ENCODE measurements at regions not wholly inside any gene's neighbourhood (a gene's known extent, or its start where the extent isn't known, plus 50 kb on each side); places are given as distances from the start of the nearest gene placed in this dataset.

- Histone ChIP-seq H3K4me2 (ENCODE audit: low read length) (no peak overlapping the region), H4K20me1 (ENCODE audit: insufficient read depth) (no peaks in the 10 kb centered on the region), H2AFZ (ENCODE audit: low read depth, low read length) (no peak overlapping the region), H3F3A (ENCODE audit: insufficient read depth, low read length, poor library complexity, severe bottlenecking) (no peaks in the 10 kb centered on the region), H3K9ac (ENCODE audit: low read length) (no peak overlapping the region), H3K4me3 (ENCODE audit: low read length) (no peak overlapping the region), H3K9me3 (ENCODE audit: low read length) (no peaks in the 10 kb centered on the region), H3K27me3 (ENCODE audit: insufficient read depth, low read depth, low read length) (no peaks in the 10 kb centered on the region), H3K9me2 (ENCODE audit: insufficient read depth, low read length) (no peaks in the 10 kb centered on the region), H3K36me3 (ENCODE audit: insufficient read depth, low read length) (no peaks in the 10 kb centered on the region), H3K27ac (ENCODE audit: low read length) (no peak overlapping the region), H3K79me2 (replicated peaks; ENCODE audit: insufficient read depth, low read length) (no peaks in the 10 kb centered on the region)
- no peak for TF ChIP-seq REST (IDR thresholded peaks at IDR 0.05; ENCODE audit: borderline replicate concordance)
- no peak for TF ChIP-seq TAF1 (IDR thresholded peaks at IDR 0.05; ENCODE audit: low read depth)
- TF ChIP-seq EZH2 (IDR thresholded peaks at IDR 0.05; ENCODE audit: borderline replicate concordance, insufficient read depth, low read length, poor library complexity, severe bottlenecking) = no peak
- no peak for TF ChIP-seq EP300 (conservative IDR thresholded peaks at IDR 0.05; ENCODE audit: poor library complexity, severe bottlenecking)
- no peak for TF ChIP-seq RAD21 (conservative IDR thresholded peaks at IDR 0.05)
- TF ChIP-seq MXI1 (conservative IDR thresholded peaks at IDR 0.05; ENCODE audit: poor library complexity, severe bottlenecking) = no peak
Measured at GRCh38 chr12:24574538-24574937, 374.4 kb downstream of the BCAT1 start.

- Histone ChIP-seq H3K9me3 (ENCODE audit: low read length) (no peaks in the 10 kb centered on the region), H3F3A (ENCODE audit: insufficient read depth, low read length, poor library complexity, severe bottlenecking) (no peaks in the 10 kb centered on the region), H3K79me2 (replicated peaks; ENCODE audit: insufficient read depth, low read length) (no peaks in the 10 kb centered on the region), H3K9ac (ENCODE audit: low read length) (no peak overlapping the region), H3K36me3 (ENCODE audit: insufficient read depth, low read length) (no peaks in the 10 kb centered on the region), H4K20me1 (ENCODE audit: insufficient read depth) (no peaks in the 10 kb centered on the region), H3K27ac (ENCODE audit: low read length) (no peak overlapping the region), H3K4me2 (ENCODE audit: low read length) (no peak overlapping the region), H3K27me3 (ENCODE audit: insufficient read depth, low read depth, low read length) (no peaks in the 10 kb centered on the region), H3K4me3 (ENCODE audit: low read length) (no peak overlapping the region), H2AFZ (ENCODE audit: low read depth, low read length) (no peak overlapping the region), H3K9me2 (ENCODE audit: insufficient read depth, low read length) (no peaks in the 10 kb centered on the region)
- no peak for TF ChIP-seq EZH2 (IDR thresholded peaks at IDR 0.05; ENCODE audit: borderline replicate concordance, insufficient read depth, low read length, poor library complexity, severe bottlenecking)
Measured at GRCh38 chr12:24573621-24574020, 375.3 kb downstream of the BCAT1 start.

GRCh38 chr12:24565300-24565699 is 383.6 kb downstream of the BCAT1 start:
- Histone ChIP-seq H3K27me3 (ENCODE audit: insufficient read depth, low read depth, low read length) (peaks cover 21% of the 10 kb centered on the region), H2AFZ (ENCODE audit: low read depth, low read length) (no peak overlapping the region), H4K20me1 (ENCODE audit: insufficient read depth) (no peaks in the 10 kb centered on the region), H3K9ac (ENCODE audit: low read length) (no peak overlapping the region), H3K27ac (ENCODE audit: low read length) (no peak overlapping the region), H3K9me2 (ENCODE audit: insufficient read depth, low read length) (no peaks in the 10 kb centered on the region), H3K4me3 (ENCODE audit: low read length) (no peak overlapping the region), H3K79me2 (replicated peaks; ENCODE audit: insufficient read depth, low read length) (no peaks in the 10 kb centered on the region), H3F3A (ENCODE audit: insufficient read depth, low read length, poor library complexity, severe bottlenecking) (peaks cover 5% of the 10 kb centered on the region), H3K36me3 (ENCODE audit: insufficient read depth, low read length) (no peaks in the 10 kb centered on the region), H3K9me3 (ENCODE audit: low read length) (no peaks in the 10 kb centered on the region), H3K4me2 (ENCODE audit: low read length) (no peak overlapping the region)
- TF ChIP-seq MXI1 (conservative IDR thresholded peaks at IDR 0.05; ENCODE audit: poor library complexity, severe bottlenecking) (no peak), SMC3 (conservative IDR thresholded peaks at IDR 0.05; ENCODE audit: poor library complexity) (no peak), CTCF (IDR thresholded peaks at IDR 0.05; ENCODE audit: poor library complexity, severe bottlenecking) (no peak), POLR2AphosphoS5 (IDR thresholded peaks at IDR 0.05) (no peak), EP300 (conservative IDR thresholded peaks at IDR 0.05; ENCODE audit: poor library complexity, severe bottlenecking) (no peak), REST (IDR thresholded peaks at IDR 0.05; ENCODE audit: borderline replicate concordance) (no peak), RAD21 (conservative IDR thresholded peaks at IDR 0.05) (no peak), EZH2 (IDR thresholded peaks at IDR 0.05; ENCODE audit: borderline replicate concordance, insufficient read depth, low read length, poor library complexity, severe bottlenecking) (no peak)
